ENCODE measurements at regions not wholly inside any gene's neighbourhood (a gene's known extent, or its start where the extent isn't known, plus 50 kb on each side); places are given as distances from the start of the nearest gene placed in this dataset.

GRCh38 chr3:73680391-73681095, 55.8 kb upstream of the PDZRN3 start:
- no peak for DNase-seq
- ATAC-seq: no peak
- intact Hi-C loops (cut with DNase I, micrococcal nuclease): no loop called here

GRCh38 chr3:73677336-73678024, 52.7 kb upstream of the PDZRN3 start:
- intact Hi-C loops (cut with DNase I, micrococcal nuclease): no loop called here
- ATAC-seq (no peak), DNase-seq (no peak)
